Uterus (tissue), 3 donors: ENCODE measurements at regions not wholly inside any gene's neighbourhood (a gene's known extent, or its start where the extent isn't known, plus 50 kb on each side); places are given as distances from the start of the nearest gene placed in this dataset.
A peak's percentile ranks its signal among the peaks of the same experiment; 100 is the strongest.

Source experiments
- DNase-seq, 2 donors: peaks; one replicate each; pipeline ENCODE4 v3.0.0-alpha.2; 2019 to 2020
- H3K27ac ChIP-seq, 2 donors: fragments of 200-600 bp; sonication (generic); 1 replicate in 1 of 2; 2 replicates in 1 of 2; pipeline ENCODE4 v1.5.1; 2016 to 2018
- H3K27me3 ChIP-seq, 2 donors: fragments of 200-600 bp; sonication (generic); one replicate each; pipeline ENCODE4 v1.5.1; 2018 to 2019; ENCODE audit warnings: control low read depth in 1 of 2
- H3K36me3 ChIP-seq, 2 donors: fragments of 200-600 bp; sonication (generic); one replicate each; pipeline ENCODE4 v1.5.1; 2019; ENCODE audit warnings: control low read depth in 1 of 2
- H3K4me1 ChIP-seq, 2 donors: fragments of 200-600 bp; sonication (generic); one replicate each; pipeline ENCODE4 v1.5.1; 2018 to 2019; ENCODE audit warnings: control low read depth in 1 of 2
- H3K4me3 ChIP-seq, 2 donors: fragments of 200-600 bp; sonication (generic); 1 replicate in 1 of 2; 2 replicates in 1 of 2; pipeline ENCODE4 v1.5.1; 2018 to 2019; ENCODE audit warnings: mild to moderate bottlenecking in 1 of 2
- H3K9me3 ChIP-seq, 2 donors: fragments of 200-600 bp; sonication (generic); one replicate each; pipeline ENCODE4 v1.5.1; 2019; ENCODE audit warnings: control low read depth in 1 of 2
- POLR2A ChIP-seq, 2 donors: fragments of 450-650 bp; IDR thresholded peaks; one replicate each; pipeline ENCODE4 v1.6.1; 2016; ENCODE audit warnings: antibody characterized with exemption in 2 of 2, mild to moderate bottlenecking in 1 of 2, moderate library complexity in 1 of 2
- intact Hi-C: fragments of 100-400 bp; cut with DNase I; formaldehyde crosslinking; loops from one replicate; pipeline ENCODE4 v1.15.1; 2023; ENCODE audit warnings: low total_unique reads
- TF ChIP-seq, protein P1 (sequence below), 4 experiments: fragments of 200-600 bp in 2 of 4; fragments of 450-650 bp in 2 of 4; sonication (generic) in 2 of 4; IDR thresholded peaks; one replicate each; pipeline ENCODE4 v1.5.1; 2016 to 2019; ENCODE audit warnings: antibody characterized with exemption in 4 of 4, mild to moderate bottlenecking in 2 of 4, moderate library complexity in 1 of 4
- donor health status: DM: yes; HTN: yes; CAD: no.

DNA sequence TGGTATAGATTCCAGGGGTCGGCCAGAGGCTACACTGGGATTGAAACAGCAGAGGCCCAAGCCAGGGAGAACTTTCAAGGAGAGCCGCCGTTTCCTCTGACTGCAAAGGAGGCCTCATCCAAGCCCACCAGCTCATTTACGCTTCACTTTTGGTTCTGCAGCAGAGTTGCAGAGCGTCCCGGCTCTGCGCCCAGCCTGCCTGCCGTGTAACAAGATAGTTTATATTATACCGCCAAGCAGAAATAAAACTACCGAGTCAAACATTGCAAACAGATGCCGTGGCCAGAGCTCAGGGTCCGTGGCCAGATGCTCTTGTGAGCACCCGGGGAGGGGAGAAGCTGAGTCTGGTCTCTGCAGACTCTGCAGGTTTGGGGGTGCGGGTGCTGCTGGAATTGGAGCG is 60.7 kb upstream of the TBX3 start:
- TF ChIP-seq POLR2A (IDR thresholded peaks at IDR 0.05): no peak
- TF ChIP-seq, protein P1, sequence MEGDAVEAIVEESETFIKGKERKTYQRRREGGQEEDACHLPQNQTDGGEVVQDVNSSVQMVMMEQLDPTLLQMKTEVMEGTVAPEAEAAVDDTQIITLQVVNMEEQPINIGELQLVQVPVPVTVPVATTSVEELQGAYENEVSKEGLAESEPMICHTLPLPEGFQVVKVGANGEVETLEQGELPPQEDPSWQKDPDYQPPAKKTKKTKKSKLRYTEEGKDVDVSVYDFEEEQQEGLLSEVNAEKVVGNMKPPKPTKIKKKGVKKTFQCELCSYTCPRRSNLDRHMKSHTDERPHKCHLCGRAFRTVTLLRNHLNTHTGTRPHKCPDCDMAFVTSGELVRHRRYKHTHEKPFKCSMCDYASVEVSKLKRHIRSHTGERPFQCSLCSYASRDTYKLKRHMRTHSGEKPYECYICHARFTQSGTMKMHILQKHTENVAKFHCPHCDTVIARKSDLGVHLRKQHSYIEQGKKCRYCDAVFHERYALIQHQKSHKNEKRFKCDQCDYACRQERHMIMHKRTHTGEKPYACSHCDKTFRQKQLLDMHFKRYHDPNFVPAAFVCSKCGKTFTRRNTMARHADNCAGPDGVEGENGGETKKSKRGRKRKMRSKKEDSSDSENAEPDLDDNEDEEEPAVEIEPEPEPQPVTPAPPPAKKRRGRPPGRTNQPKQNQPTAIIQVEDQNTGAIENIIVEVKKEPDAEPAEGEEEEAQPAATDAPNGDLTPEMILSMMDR (IDR thresholded peaks at IDR 0.05): no peak
- no peaks in the 10 kb centered on the region for H3K27me3 ChIP-seq
- intact Hi-C loops: no loop called here
- peak overlapping the region in 1 of 2 donors; percentile 12 for H3K27ac ChIP-seq
- DNase-seq: peak; percentile 21 to 48
- no peaks in the 10 kb centered on the region for H3K36me3 ChIP-seq
- H3K4me1 ChIP-seq: no peaks in the 10 kb centered on the region
- H3K9me3 ChIP-seq: no peaks in the 10 kb centered on the region
- H3K4me3 ChIP-seq: no peak overlapping the region

DNA sequence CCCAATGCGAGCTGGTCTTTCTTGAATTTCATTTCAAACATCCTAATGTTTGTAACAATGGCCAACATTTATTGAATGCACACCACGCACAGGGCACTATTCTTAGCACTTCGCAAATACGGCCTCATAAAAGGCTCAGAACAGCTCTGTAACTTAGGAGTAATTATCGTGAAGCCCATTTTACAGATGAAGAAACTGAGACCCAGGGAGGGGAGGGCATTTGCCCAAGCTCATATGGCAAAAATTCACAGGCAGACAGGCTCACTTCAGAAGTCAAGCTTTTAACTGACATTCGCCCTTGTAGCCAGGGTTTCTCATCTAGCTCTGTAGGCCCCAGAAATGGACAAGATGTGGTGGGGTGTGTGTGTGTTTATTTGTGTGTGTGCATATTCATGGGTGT is 60.3 kb upstream of the TBX3 start:
- intact Hi-C loops: no loop called here
- no peaks in the 10 kb centered on the region for H3K4me1 ChIP-seq
- H3K9me3 ChIP-seq: no peaks in the 10 kb centered on the region
- H3K4me3 ChIP-seq: no peak overlapping the region
- peak overlapping the region in 1 of 2 donors; percentile 12 for H3K27ac ChIP-seq
- no peaks in the 10 kb centered on the region for H3K27me3 ChIP-seq
- TF ChIP-seq POLR2A (IDR thresholded peaks at IDR 0.05): no peak
- TF ChIP-seq, protein P1 (IDR thresholded peaks at IDR 0.05): no peak
- no peaks in the 10 kb centered on the region for H3K36me3 ChIP-seq
- DNase-seq: no peak

DNA sequence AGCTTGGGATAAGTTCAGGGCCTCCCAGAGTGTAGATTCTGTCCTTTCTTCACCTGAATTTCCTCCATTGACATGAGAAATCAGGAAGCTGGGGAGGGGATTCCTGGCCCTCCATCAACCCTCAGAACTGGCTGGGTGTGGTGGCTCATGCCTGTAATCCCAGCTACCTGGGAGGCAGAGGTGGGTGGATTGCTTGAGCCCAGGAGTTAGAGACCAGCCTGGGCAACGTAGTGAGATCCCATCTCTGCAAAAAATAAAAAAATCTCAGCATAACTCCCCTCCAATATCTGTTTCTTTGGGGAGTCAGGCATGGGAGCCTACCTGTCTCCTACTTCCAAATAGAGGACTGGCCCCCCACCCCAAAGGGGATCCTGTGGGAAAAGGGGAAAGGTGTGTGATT is 59.8 kb upstream of the TBX3 start:
- H3K4me1 ChIP-seq: no peaks in the 10 kb centered on the region
- H3K27me3 ChIP-seq: no peaks in the 10 kb centered on the region
- no peak overlapping the region for H3K27ac ChIP-seq
- no peak for DNase-seq
- H3K4me3 ChIP-seq: no peak overlapping the region
- intact Hi-C loops: no loop called here
- no peaks in the 10 kb centered on the region for H3K9me3 ChIP-seq
- TF ChIP-seq, protein P1 (IDR thresholded peaks at IDR 0.05): no peak
- no peak for TF ChIP-seq POLR2A (IDR thresholded peaks at IDR 0.05)
- no peaks in the 10 kb centered on the region for H3K36me3 ChIP-seq

DNA sequence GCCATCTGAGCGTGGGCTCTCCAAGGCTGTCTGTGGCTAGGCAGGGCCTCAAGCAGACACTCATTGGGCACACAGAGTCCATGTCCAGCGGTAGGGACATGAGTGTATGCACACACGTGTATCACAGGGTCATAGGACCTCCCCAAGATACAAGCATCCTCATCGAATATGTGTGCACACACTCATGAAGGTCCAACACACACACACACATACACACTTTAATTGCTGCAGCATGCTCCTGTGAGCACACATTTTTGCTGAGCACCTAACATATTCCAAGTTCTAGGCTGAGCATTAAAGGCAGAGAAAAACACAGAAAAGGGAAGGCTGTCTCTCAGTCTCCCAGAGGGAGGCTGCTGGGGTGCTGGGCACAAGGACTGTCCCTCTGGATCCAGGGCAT is 59.3 kb upstream of the TBX3 start:
- Histone ChIP-seq H3K27me3 (no peaks in the 10 kb centered on the region), H3K4me1 (no peaks in the 10 kb centered on the region), H3K4me3 (no peak overlapping the region), H3K27ac (no peak overlapping the region), H3K36me3 (no peaks in the 10 kb centered on the region), H3K9me3 (no peaks in the 10 kb centered on the region)
- intact Hi-C loops: no loop called here
- no peak for DNase-seq
- TF ChIP-seq POLR2A (IDR thresholded peaks at IDR 0.05): no peak
- TF ChIP-seq, protein P1 (IDR thresholded peaks at IDR 0.05): no peak

DNA sequence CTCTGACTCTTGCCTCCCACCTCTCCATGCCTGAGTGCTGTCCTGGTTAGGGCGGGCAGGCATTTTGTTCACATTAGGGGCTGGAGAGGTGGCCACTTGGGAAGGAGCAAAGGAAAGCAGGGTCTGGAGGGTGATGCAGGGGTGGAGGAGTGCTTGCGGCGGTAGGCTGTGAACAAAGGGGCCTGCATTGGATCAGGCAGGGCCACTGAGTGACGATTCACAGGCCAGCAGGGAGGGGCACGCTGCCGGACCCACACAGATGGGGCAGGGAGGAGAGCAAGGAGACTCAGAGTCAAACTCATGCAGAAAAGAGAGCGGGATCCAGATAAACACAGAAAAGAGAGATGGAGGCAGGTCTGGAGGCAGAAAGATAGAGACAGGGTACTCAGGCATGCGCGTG is 58.4 kb upstream of the TBX3 start:
- H3K27me3 ChIP-seq: no peaks in the 10 kb centered on the region
- no peak overlapping the region for H3K27ac ChIP-seq
- H3K9me3 ChIP-seq: no peaks in the 10 kb centered on the region
- intact Hi-C loops: no loop called here
- no peak for TF ChIP-seq POLR2A (IDR thresholded peaks at IDR 0.05)
- TF ChIP-seq, protein P1 (IDR thresholded peaks at IDR 0.05): no peak
- DNase-seq: no peak
- H3K36me3 ChIP-seq: no peaks in the 10 kb centered on the region
- H3K4me1 ChIP-seq: no peaks in the 10 kb centered on the region
- H3K4me3 ChIP-seq: no peak overlapping the region
